ENCODE measurements at regions not wholly inside any gene's neighbourhood (a gene's known extent, or its start where the extent isn't known, plus 50 kb on each side); places are given as distances from the start of the nearest gene placed in this dataset.

DNA sequence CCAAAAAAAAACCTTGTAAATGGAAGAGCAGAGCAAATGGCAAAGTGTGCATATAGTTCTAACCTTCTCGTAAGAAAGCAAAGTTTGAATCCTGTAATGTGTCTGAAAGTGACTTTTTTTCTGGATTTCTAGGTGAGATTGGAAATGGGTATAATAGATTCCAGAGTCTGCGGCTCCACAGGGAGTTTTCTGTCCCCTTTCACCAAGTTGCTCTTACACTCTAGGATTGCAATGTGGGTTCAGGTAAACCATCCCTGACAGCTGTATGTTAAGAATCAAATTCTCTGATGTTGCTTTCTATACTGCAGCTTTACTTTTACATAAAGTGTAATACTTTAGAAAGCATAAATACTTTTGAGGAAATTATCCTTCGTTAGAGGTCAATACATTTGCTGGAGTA lies 260.1 kb downstream of the PRL start:
- TF ChIP-seq GATA3 (IDR thresholded peaks at IDR 0.05; ENCODE audit: low read depth, low read length) (no peak), GATA2 (IDR thresholded peaks at IDR 0.05; ENCODE audit: low read depth, low read length) (no peak)

DNA sequence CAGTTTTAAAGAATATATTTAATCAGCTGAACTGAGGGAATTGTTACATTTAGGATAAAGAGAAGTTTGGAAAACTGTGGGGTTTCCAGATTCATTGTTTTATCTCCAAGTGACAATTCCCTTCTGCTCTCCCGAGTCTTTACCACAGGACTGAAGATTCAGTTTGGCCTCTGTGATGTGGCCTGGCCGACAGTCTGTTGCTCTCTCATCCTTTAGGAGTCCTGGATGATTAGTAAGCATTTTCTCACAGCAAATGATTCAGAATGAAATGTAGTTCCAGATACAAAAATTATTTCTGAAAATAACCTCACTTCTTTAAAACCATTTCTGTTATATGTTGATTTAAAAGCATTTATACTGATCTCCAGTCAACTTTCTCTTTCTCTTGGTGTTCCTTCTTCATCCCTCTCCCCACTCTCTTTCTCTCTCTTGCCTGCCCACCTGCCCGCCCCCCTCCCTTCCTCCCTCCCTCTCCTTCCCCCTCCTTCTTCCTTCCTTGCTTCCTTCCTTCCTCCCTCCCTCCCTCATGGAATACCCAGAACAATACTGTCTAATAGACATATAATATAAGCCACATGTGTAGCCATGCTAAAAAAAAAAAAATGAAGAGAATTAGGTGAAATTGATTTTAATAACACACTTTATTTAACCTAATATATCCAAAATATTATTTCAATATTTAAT lies 254.9 kb downstream of the PRL start:
- TF ChIP-seq GATA2 (IDR thresholded peaks at IDR 0.05; ENCODE audit: low read depth, low read length) (no peak), GATA3 (IDR thresholded peaks at IDR 0.05; ENCODE audit: low read depth, low read length) (no peak)

- no peak for TF ChIP-seq GATA3 (IDR thresholded peaks at IDR 0.05; ENCODE audit: low read depth, low read length)
- no peak for TF ChIP-seq GATA2 (IDR thresholded peaks at IDR 0.05; ENCODE audit: low read depth, low read length)
Measured at GRCh38 chr6:22042706-22043105, 254.1 kb downstream of the PRL start.

GRCh38 chr6:22043284-22043962 lies 253.4 kb downstream of the PRL start:
- TF ChIP-seq GATA2 (IDR thresholded peaks at IDR 0.05; ENCODE audit: low read depth, low read length): no peak
- TF ChIP-seq GATA3 (IDR thresholded peaks at IDR 0.05; ENCODE audit: low read depth, low read length): no peak

DNA sequence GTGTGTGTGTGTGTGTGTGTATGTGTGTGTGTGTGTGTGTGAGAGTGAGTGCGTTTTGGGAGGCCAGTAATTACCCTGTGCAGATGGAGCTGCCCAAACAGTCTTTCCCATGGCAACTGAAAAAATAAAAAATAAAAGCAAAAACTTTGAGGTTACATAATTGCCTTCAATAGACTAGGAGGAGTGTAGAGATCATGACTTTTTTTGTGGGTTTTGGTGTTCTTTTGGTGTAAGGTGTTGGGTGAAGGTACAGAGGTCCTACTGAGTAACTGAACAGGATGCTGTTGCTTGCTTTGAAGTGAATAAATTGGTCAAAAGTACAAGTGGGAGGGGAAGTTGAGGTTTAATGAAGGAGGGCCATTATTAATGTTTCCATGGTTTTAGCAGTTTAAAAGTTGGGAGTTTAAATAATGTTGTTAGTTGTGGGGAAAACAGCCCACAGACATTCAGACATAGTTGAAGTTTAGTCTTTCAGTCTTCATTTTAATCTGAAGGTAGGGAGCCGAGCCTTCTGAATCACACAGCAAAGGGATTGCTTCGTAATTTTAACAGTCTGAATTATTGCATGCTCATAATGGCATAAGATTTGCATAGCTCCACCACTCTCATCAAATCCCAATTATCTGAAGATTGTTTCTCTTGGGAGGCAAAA lies 251.4 kb downstream of the PRL start:
- TF ChIP-seq GATA2 (IDR thresholded peaks at IDR 0.05; ENCODE audit: low read depth, low read length): no peak
- TF ChIP-seq GATA3 (IDR thresholded peaks at IDR 0.05; ENCODE audit: low read depth, low read length): no peak

DNA sequence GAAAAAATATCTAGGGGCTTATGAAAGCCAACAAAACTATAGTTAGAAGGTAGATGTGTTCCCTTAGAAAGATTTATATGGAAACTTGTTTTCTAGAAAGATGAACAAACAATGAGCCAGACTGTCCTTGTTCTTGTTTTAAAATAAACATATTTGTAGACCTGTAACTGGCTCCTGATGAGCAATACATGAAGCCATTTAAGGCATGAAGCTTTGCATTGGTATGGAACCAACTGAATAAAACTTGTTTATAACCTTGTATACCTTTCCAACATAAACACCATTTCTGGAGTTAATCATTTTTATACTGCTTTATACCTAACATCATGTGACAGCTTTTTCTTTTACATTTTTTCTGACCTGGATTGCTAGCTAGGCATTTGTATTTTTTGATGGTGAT lies 247.8 kb downstream of the PRL start:
- TF ChIP-seq GATA3 (IDR thresholded peaks at IDR 0.05; ENCODE audit: low read depth, low read length) (no peak), GATA2 (IDR thresholded peaks at IDR 0.05; ENCODE audit: low read depth, low read length) (no peak)

GRCh38 chr6:22053391-22053997 lies 243.3 kb downstream of the PRL start:
- TF ChIP-seq GATA2 (IDR thresholded peaks at IDR 0.05; ENCODE audit: low read depth, low read length) (no peak), GATA3 (IDR thresholded peaks at IDR 0.05; ENCODE audit: low read depth, low read length) (no peak)

- TF ChIP-seq GATA3 (IDR thresholded peaks at IDR 0.05; ENCODE audit: low read depth, low read length) (no peak), GATA2 (IDR thresholded peaks at IDR 0.05; ENCODE audit: low read depth, low read length) (no peak)
Measured at GRCh38 chr6:22056398-22056797, 240.4 kb downstream of the PRL start.

GRCh38 chr6:22057962-22058361 lies 238.9 kb downstream of the PRL start:
- TF ChIP-seq GATA3 (IDR thresholded peaks at IDR 0.05; ENCODE audit: low read depth, low read length) (no peak), GATA2 (IDR thresholded peaks at IDR 0.05; ENCODE audit: low read depth, low read length) (no peak)

GRCh38 chr6:22059126-22059525 lies 237.7 kb downstream of the PRL start:
- TF ChIP-seq GATA2 (IDR thresholded peaks at IDR 0.05; ENCODE audit: low read depth, low read length) (no peak), GATA3 (IDR thresholded peaks at IDR 0.05; ENCODE audit: low read depth, low read length) (no peak)

DNA sequence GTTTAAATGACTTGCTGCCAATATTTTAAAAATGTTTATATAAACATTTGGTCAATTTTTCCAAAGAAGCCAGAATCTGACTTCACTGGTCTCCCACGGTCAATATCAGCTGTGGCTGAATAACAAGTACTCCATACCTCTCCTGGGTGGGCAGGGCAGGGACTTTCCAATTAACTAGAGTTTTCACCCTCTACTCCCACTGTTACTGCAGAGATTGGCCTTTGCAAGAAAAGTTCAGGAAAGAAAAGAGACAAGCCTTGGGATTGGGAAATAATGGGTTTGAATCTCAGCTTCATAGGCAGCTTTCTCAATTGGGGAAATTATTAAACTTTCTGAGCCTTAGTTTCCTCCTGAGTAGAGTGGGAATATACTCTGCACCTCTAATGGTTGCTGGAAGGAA lies 236.9 kb downstream of the PRL start:
- TF ChIP-seq GATA3 (IDR thresholded peaks at IDR 0.05; ENCODE audit: low read depth, low read length) (no peak), GATA2 (IDR thresholded peaks at IDR 0.05; ENCODE audit: low read depth, low read length) (no peak)

DNA sequence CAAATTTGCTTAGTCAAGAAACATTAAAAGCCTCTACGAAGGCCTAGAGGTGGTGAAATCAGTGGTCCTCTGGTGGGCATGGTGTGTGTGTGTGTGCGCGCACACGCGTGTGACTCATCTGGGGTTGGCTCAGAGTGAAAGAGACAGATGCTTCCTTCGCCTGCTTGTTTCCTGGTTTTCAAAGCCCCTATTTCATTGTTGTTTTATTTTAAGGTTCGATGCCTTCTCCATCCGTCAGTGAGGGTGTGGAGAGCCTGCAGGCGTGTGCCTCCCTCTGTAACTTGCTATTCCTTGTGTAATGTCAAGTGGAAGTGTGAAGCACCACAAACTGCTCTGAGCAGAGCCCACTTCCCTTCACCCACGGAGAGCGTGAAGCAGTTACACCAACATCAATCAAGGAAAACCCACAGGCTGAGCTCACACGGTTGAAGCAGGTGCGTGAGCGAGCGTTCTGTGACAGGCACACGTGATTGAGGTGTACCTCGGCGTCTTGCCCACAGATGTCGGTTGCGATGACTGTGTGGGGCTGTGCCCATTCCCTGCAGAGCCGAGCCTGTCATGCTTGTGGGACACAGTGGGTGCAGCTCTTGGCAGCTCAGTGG lies 233.9 kb downstream of the PRL start:
- TF ChIP-seq GATA2 (IDR thresholded peaks at IDR 0.05; ENCODE audit: low read depth, low read length) (no peak), GATA3 (IDR thresholded peaks at IDR 0.05; ENCODE audit: low read depth, low read length) (no peak)

DNA sequence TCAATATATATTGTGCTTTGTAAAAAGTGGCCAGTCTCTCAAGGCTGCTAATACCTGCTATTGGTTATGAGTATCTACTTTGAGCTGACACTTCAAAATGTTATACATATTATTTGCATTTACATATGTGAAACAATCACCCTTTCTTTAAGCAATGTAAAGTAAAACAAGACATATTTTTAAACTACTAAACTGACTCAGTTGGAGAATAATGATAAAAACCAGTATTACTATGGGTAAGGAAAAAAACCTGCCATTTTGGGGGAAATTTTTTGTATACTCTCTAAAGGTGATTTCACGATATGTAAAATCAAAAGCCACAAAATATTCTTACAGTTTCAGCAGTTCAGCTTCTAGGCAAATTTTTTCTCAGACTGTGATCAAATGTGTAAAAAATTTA lies 232.3 kb downstream of the PRL start:
- TF ChIP-seq GATA2 (IDR thresholded peaks at IDR 0.05; ENCODE audit: low read depth, low read length) (no peak), GATA3 (IDR thresholded peaks at IDR 0.05; ENCODE audit: low read depth, low read length) (no peak)

- TF ChIP-seq GATA2 (IDR thresholded peaks at IDR 0.05; ENCODE audit: low read depth, low read length): no peak
- TF ChIP-seq GATA3 (IDR thresholded peaks at IDR 0.05; ENCODE audit: low read depth, low read length): no peak
Measured at GRCh38 chr6:22067122-22067521, 229.7 kb downstream of the PRL start.
